HG03097 (cell line): ENCODE measurements at regions not wholly inside any gene's neighbourhood (a gene's known extent, or its start where the extent isn't known, plus 50 kb on each side); places are given as distances from the start of the nearest gene placed in this dataset.

Experiments used
- ATAC-seq: cut with Tn5 transposase; IDR thresholded peaks from one replicate; pipeline ENCODE4 v1.9.1; 2021; ENCODE audit not compliant: unreplicated experiment, low FRiP score

DNA sequence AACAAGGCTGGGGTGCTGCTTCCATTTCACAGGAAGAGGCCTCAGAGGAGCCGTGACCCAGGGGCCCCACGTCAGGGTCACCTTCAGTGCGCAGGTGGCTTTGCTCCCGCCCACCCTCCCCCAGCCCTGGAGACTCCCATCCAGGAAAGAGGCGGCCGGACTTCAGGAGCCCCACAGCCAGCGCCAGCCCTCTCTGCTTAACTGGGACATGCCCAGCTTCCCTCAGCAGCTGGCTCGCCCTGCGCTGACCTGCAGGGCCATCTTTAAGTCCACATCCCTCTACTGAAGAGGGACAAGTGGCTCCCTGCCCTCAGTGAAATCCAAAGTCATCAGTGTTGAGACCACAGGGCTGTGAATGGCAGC, 141.9 kb upstream of the PPP2R2D start:
- ATAC-seq, result no peak

- no peak for ATAC-seq
Measured at GRCh38 chr10:131759347-131759746, 141.5 kb upstream of the PPP2R2D start.

GRCh38 chr10:131760416-131761166, 140.2 kb upstream of the PPP2R2D start:
- ATAC-seq, result no peak

- no peak for ATAC-seq
Measured at GRCh38 chr10:131762789-131763696, 137.8 kb upstream of the PPP2R2D start.

DNA sequence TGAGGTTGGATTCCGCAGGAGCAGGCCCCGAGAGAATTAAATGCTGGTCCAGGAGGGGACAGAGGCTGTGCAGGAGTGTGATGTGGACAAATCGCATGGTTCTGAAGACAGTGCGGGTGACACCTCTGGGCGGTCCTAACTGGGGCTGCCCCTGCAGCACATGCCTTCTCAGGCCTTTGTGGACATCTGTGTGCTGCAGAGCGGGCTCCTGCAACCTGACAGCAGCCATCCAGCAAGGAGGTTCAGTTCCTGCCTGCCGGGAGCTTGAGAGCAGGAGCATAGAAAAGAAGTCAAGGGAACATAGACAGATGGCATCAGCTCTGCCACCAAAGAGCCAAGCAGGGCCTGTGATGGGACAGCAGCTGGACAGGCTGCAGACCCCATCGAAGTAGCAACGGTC, 135.9 kb upstream of the PPP2R2D start:
- no peak for ATAC-seq

GRCh38 chr10:131766096-131766495, 134.7 kb upstream of the PPP2R2D start:
- ATAC-seq, result no peak

- no peak for ATAC-seq
Measured at GRCh38 chr10:131767716-131768115, 133.1 kb upstream of the PPP2R2D start.

DNA sequence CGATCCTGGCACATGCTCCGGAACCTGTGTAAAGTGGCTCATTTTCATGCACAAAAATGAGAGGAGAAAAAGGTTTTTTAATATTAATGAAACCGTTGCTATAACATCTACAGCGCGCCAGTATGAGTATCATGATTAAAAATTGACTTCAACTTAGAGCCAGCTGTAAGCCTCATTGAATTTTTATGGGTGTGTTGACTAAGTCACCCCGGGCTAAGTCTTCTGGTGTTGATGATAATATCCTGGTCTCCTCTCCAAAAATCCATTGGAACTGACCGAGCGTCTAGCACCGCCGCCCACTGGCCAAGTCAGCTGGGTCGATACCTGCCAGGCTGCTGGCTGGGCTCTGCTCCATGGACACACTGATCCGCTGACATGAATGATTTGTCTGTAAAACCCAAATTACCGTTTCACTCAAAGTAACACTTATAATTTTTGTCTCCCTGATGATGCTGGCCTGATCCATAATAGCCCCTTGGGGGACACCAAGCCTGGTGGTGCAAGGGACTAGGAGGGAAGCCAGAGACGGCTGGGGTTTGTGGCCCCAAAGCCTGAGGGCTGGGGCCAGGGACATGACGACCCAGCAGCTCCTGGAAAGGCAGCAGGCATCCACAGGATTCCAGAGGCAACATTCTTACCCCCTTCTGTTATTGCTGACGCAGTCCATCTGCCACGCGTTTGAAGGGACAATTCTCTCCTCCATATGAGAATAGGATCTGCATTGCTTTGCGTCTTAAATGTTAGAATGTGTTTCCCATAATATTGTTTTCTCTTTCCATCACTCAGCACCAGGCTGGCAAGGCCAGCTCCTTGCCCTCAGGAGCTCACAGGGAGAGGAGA, 131.0 kb upstream of the PPP2R2D start:
- no peak for ATAC-seq

DNA sequence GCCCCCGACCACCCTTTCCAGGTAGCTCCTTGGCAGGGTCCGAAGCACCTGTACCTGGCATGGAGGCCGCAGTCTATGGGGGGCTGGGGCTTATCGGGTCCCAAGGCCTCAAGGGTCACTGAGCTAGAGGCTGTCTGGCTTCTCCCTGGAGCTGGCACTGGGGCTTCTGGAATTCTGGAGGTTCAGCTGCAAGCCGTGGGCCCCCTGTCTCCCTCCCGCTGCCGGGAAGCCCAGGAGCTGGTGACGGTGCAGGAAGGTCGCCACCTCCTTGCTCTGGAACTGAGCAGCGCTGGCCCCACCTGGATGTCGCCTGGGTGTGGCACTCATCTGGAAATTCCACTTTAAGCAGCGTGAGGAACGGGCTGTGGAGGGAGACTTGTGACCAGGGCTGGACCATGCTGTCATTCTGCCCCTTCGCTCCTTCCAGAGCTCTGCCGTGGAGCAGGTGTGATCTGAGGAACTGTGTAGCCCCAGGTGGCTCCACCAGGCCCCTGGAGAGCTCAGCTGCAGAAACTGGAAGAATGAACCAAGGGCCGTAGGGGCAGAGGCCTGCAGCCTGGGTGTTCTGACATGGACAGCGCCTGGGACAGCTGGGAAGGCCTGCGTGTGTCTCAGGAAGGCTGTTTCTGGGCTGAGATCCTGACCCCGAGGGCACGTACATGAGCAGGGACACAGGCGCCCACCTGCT, 129.7 kb upstream of the PPP2R2D start:
- ATAC-seq, result no peak

GRCh38 chr10:131771634-131772358, 129.0 kb upstream of the PPP2R2D start:
- no peak for ATAC-seq

- no peak for ATAC-seq
Measured at GRCh38 chr10:131772441-131772840, 128.4 kb upstream of the PPP2R2D start.

GRCh38 chr10:131773370-131774343, 127.2 kb upstream of the PPP2R2D start:
- no peak for ATAC-seq

- no peak for ATAC-seq
Measured at GRCh38 chr10:131774681-131775085, 126.1 kb upstream of the PPP2R2D start.

GRCh38 chr10:131775433-131775832, 125.4 kb upstream of the PPP2R2D start:
- ATAC-seq, result no peak

DNA sequence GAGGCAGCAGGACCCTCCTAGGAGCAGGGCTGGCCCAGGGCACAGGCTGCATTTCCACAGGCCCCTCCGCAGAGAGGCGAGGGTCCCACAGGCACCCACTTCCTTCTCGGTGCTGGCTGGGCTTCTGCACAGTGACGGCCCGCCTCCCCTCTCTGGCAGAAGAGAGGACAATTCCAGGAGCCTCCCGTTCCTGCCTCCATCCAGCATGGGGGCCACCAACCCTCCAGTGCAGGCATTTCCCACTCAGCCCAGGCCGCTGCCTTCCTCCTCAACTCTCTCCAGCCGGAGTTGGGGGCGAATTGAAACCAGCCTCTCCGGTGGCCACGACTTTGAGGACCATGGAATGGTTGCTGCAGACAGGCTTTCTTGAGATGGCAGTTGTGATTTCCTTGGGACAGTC, 125.0 kb upstream of the PPP2R2D start:
- no peak for ATAC-seq

DNA sequence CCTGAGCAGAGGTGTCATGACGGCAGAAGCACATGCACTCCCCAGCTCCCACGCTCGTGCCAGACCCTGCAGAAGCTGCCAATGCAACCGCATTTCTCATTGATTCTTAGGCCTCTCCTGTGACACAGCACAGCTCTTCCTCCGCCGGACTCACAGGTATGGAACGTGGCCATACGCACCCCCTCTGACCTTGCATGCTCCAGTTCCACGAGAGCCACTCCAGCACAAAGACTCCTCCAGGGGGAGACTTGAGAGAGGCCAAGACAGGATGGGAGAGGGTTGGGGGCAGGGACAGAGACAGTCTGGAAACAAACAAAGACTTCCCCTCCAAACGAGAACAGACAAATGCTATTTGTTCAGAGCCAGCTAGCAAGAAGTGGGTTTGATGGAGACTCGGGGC, 124.3 kb upstream of the PPP2R2D start:
- ATAC-seq, result no peak

- no peak for ATAC-seq
Measured at GRCh38 chr10:131777162-131777561, 123.6 kb upstream of the PPP2R2D start.

DNA sequence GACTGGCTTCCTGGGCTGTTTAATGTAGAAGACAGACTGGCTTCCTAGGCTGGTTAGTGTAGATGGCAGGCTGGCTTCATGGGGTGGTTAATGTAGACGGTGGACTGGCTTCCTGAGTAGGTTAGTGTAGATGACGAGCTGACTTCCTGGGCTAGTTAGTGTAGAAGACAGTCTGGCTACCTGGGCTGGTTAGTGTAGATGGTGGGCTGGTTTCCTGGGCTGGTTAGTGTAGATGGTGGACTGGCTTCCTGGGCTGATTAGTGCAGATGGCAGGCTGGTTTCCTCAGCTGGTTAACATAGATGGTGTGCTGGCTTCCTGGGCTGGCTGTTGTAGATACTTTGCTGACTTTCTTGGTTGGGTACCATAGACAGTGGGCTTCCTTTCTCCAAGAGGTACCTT, 122.9 kb upstream of the PPP2R2D start:
- no peak for ATAC-seq

DNA sequence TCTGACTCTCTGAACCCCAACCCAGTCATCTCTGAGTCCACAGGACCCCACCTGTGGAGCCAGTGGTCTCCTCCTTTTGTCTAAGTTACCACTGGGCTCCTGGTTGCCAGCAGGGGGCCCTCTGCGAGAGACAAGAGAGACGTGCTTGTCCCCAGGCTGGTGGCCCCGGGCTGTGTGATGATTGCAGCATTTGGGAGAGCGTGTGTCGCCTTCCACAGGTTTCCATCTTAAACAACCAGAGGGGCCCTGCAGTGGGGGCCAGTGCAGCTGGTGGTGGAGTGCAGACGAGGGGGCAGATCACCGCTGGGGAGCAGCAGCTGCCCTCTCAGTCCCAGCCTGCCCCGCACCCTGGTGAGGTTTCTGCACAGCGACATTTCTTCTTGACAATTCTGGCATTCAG, 122.4 kb upstream of the PPP2R2D start:
- ATAC-seq, result no peak
